Breast epithelium (tissue), 4 donors: ENCODE measurements at regions not wholly inside any gene's neighbourhood (a gene's known extent, or its start where the extent isn't known, plus 50 kb on each side); places are given as distances from the start of the nearest gene placed in this dataset.

ENCODE experiments used
- DNase-seq, 2 donors: peaks; one replicate each; pipeline ENCODE4 v3.0.0-alpha.2; 2019; ENCODE audit warnings: low spot score in 2 of 2
- H3K27ac ChIP-seq, 2 donors: fragments of 200-600 bp; sonication (generic) in 1 of 2; one replicate each; pipeline ENCODE4 v1.5.1; 2016 to 2019; ENCODE audit warnings: mild to moderate bottlenecking in 1 of 2
- H3K27me3 ChIP-seq, 2 donors: fragments of 200-600 bp; sonication (generic) in 1 of 2; one replicate each; pipeline versions ENCODE4 v1.5.1 to v1.6.0; 2017 to 2019; ENCODE audit warnings: control low read depth in 1 of 2, mild to moderate bottlenecking in 1 of 2
- H3K36me3 ChIP-seq: fragments of 200-600 bp; one replicate; pipeline ENCODE4 v1.5.1; 2019
- H3K4me1 ChIP-seq, 2 donors: fragments of 200-600 bp; sonication (generic); one replicate each; pipeline ENCODE4 v1.5.1; 2016 to 2019; ENCODE audit warnings: control low read depth in 1 of 2
- H3K4me3 ChIP-seq, 3 donors: fragments of 200-600 bp; sonication (generic); 1 replicate in 2 of 3; 2 replicates in 1 of 3; pipeline ENCODE4 v1.5.1; 2016 to 2019; ENCODE audit warnings: mild to moderate bottlenecking in 3 of 3, moderate library complexity in 2 of 3
- H3K9me3 ChIP-seq, 2 donors: fragments of 200-600 bp; sonication (generic) in 1 of 2; one replicate each; pipeline ENCODE4 v1.5.1; 2016 to 2019; ENCODE audit warnings: control low read depth in 1 of 2
- POLR2A ChIP-seq: fragments of 450-650 bp; IDR thresholded peaks from one replicate; pipeline ENCODE4 v1.6.1; 2016; ENCODE audit warnings: antibody characterized with exemption, mild to moderate bottlenecking, moderate library complexity
- POLR2AphosphoS5 ChIP-seq, 3 donors: sonication (generic); formaldehyde crosslinking; IDR thresholded peaks; one replicate each; pipeline ENCODE4 v1.6.1; 2017; ENCODE audit warnings: antibody characterized with exemption in 3 of 3
- intact Hi-C: fragments of 100-400 bp; cut with DNase I; formaldehyde crosslinking; loops from one replicate; pipeline ENCODE4 v1.15.1; 2023; ENCODE audit warnings: low total_unique reads
- TF ChIP-seq, protein P1 (sequence below), 3 donors: fragments of 450-650 bp; IDR thresholded peaks; one replicate each; pipeline ENCODE4 v1.5.1; 2016 to 2017; ENCODE audit warnings: antibody characterized with exemption in 3 of 3, mild to moderate bottlenecking in 3 of 3, moderate library complexity in 3 of 3

DNA sequence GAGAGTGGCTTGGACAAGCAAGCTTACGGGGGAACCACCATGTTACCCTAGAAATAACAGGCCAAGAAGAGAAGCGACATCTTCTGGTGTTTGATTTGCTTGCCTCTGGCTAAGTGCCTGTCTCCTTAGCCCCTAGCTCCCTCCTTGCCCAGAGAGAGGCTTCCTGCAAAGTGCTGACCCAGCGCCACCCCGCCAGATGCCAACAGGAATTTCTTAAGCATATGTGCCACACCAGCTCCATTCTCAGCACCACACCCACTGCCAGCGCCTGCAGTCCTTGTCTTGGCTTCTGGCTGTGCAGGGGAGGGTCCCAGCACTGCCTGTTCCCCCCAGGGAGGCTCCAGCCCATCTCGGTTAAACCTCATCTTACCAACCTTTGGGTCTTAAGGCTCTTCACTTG lies 74.2 kb upstream of the NCOR2 start:
- TF ChIP-seq, protein P1, sequence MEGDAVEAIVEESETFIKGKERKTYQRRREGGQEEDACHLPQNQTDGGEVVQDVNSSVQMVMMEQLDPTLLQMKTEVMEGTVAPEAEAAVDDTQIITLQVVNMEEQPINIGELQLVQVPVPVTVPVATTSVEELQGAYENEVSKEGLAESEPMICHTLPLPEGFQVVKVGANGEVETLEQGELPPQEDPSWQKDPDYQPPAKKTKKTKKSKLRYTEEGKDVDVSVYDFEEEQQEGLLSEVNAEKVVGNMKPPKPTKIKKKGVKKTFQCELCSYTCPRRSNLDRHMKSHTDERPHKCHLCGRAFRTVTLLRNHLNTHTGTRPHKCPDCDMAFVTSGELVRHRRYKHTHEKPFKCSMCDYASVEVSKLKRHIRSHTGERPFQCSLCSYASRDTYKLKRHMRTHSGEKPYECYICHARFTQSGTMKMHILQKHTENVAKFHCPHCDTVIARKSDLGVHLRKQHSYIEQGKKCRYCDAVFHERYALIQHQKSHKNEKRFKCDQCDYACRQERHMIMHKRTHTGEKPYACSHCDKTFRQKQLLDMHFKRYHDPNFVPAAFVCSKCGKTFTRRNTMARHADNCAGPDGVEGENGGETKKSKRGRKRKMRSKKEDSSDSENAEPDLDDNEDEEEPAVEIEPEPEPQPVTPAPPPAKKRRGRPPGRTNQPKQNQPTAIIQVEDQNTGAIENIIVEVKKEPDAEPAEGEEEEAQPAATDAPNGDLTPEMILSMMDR (IDR thresholded peaks at IDR 0.05), result no peak
- TF ChIP-seq POLR2A (no peak), POLR2AphosphoS5 (IDR thresholded peaks at IDR 0.05) (no peak)
- H3K27me3 ChIP-seq, result no peaks in the 10 kb centered on the region
- no peak overlapping the region for H3K27ac ChIP-seq
- H3K36me3 ChIP-seq, result no peaks in the 10 kb centered on the region
- no peaks in the 10 kb centered on the region for H3K4me1 ChIP-seq
- intact Hi-C loops, result no loop called here
- DNase-seq, result no peak
- no peak overlapping the region for H3K4me3 ChIP-seq
- no peaks in the 10 kb centered on the region for H3K9me3 ChIP-seq

DNA sequence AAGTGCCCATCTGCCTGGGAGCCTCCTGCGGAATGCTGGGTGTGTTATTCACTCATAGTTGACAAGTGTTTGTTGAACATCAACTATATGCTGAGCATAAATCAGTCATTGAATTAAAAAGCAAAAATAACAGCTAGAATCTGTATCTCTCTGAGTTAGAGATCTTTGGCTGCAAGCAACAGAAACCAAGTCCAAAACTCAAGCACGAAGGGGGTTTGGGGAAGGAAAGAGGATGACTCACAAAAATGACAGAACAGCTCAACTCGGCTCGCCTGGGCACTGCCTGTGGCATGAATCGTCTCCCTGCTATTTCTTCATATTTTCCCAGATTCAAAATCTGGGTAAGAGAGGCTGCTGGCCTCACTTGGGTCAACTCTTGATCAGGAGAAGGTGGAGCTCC lies 72.6 kb upstream of the NCOR2 start:
- H3K27me3 ChIP-seq, result no peaks in the 10 kb centered on the region
- H3K4me3 ChIP-seq, result no peak overlapping the region
- H3K9me3 ChIP-seq, result no peaks in the 10 kb centered on the region
- no peak for DNase-seq
- H3K4me1 ChIP-seq, result no peaks in the 10 kb centered on the region
- no peaks in the 10 kb centered on the region for H3K36me3 ChIP-seq
- no peak overlapping the region for H3K27ac ChIP-seq
- TF ChIP-seq POLR2A (no peak), POLR2AphosphoS5 (IDR thresholded peaks at IDR 0.05) (no peak)
- TF ChIP-seq, protein P1 (IDR thresholded peaks at IDR 0.05), result no peak
- intact Hi-C loops, result no loop called here

DNA sequence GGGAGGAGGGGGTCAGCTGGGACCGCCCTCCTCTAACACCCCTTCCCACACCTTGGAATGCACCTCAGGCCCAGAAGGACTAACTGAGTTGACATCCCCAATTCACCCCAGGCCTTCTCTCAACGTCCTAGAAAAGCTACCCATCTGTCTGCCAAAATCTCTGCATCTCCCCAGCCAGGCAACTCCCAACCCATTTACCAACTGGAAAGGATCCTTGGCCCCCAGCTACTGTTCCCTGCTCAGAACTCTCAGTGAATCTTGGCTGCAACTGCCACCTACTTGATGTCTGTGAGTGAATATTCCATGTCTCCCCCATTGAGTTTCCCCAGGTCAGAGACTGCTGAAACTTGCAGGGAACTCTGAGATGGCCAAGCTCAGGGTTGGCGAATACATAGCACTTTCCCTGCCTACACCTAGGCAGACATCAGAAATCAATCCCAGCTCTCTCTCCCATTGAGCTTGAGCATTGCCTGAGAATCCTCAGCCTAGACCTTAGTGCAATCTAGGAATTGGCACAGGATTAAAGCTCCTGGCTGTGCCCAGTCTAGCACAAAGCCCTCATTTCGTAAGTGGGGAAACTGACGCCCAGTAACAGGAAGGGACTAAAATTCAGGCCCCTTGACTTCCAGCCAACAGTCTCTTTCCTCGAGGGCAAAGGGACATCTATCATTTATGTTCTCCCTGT lies 71.9 kb upstream of the NCOR2 start:
- TF ChIP-seq POLR2AphosphoS5 (IDR thresholded peaks at IDR 0.05), result no peak
- TF ChIP-seq, protein P1 (IDR thresholded peaks at IDR 0.05), result no peak
- TF ChIP-seq POLR2A, result no peak
- Histone ChIP-seq H3K36me3 (no peaks in the 10 kb centered on the region), H3K27me3 (no peaks in the 10 kb centered on the region), H3K9me3 (no peaks in the 10 kb centered on the region), H3K4me1 (no peaks in the 10 kb centered on the region), H3K4me3 (no peak overlapping the region), H3K27ac (no peak overlapping the region)
- intact Hi-C loops, result no loop called here
- DNase-seq, result no peak

- no peaks in the 10 kb centered on the region for H3K4me1 ChIP-seq
- no peaks in the 10 kb centered on the region for H3K36me3 ChIP-seq
- TF ChIP-seq POLR2A (no peak), POLR2AphosphoS5 (IDR thresholded peaks at IDR 0.05) (peak in 1 of 3 donors; percentile 16)
- TF ChIP-seq, protein P1 (IDR thresholded peaks at IDR 0.05), result no peak
- DNase-seq, result peak; percentile 64 to 71
- no peaks in the 10 kb centered on the region for H3K9me3 ChIP-seq
- H3K27me3 ChIP-seq, result no peaks in the 10 kb centered on the region
- H3K4me3 ChIP-seq, result no peak overlapping the region
- peak overlapping the region; percentile 43 to 51 for H3K27ac ChIP-seq
- intact Hi-C loops, result no loop called here
Observed at GRCh38 chr12:124637581-124637981, 70.2 kb upstream of the NCOR2 start.

- Histone ChIP-seq H3K27me3 (no peaks in the 10 kb centered on the region), H3K9me3 (no peaks in the 10 kb centered on the region), H3K27ac (peak overlapping the region; percentile 43 to 51), H3K4me3 (no peak overlapping the region), H3K36me3 (no peaks in the 10 kb centered on the region), H3K4me1 (no peaks in the 10 kb centered on the region)
- TF ChIP-seq, protein P1 (IDR thresholded peaks at IDR 0.05), result no peak
- TF ChIP-seq POLR2A (no peak), POLR2AphosphoS5 (IDR thresholded peaks at IDR 0.05) (no peak)
- DNase-seq, result no peak
- intact Hi-C loops, result no loop called here
Observed at GRCh38 chr12:124637163-124637562, 69.8 kb upstream of the NCOR2 start.
